ENCODE measurements at regions not wholly inside any gene's neighbourhood (a gene's known extent, or its start where the extent isn't known, plus 50 kb on each side); places are given as distances from the start of the nearest gene placed in this dataset.

- TF ChIP-seq CTCF (IDR thresholded peaks at IDR 0.05) (peak; percentile 47 to 58 (median 50)), POLR2A (IDR thresholded peaks at IDR 0.05) (no peak)
Measured at GRCh38 chr12:87274594-87275245, 754.5 kb downstream of the C12orf50 start.
